HG02588 (cell line): ENCODE measurements at regions not wholly inside any gene's neighbourhood (a gene's known extent, or its start where the extent isn't known, plus 50 kb on each side); places are given as distances from the start of the nearest gene placed in this dataset.

Experiments
- ATAC-seq: cut with Tn5 transposase; IDR thresholded peaks from one replicate; pipeline ENCODE4 v1.9.1; 2021; ENCODE audit warnings: mild to moderate bottlenecking, moderate library complexity; ENCODE audit not compliant: unreplicated experiment

DNA sequence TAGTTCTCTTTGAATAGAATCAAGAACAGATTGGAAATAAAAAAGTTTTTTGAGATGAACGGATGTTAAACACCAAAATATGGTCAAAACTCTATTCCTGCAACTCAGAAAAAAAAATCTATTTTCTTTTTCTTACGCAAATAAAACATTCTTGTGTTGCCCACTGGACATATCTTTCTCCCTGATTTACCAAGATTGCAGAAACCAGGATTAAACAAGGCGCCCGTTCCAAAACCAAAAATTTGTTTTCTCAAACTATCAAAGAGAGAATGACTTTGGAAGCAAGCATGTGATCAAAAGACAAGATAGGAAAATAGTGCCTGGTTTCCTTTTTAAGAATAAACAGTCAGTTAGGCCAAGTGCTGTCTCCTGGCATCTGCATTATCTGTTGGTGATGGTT, 273.1 kb downstream of the CLIC5 start:
- no peak for ATAC-seq

DNA sequence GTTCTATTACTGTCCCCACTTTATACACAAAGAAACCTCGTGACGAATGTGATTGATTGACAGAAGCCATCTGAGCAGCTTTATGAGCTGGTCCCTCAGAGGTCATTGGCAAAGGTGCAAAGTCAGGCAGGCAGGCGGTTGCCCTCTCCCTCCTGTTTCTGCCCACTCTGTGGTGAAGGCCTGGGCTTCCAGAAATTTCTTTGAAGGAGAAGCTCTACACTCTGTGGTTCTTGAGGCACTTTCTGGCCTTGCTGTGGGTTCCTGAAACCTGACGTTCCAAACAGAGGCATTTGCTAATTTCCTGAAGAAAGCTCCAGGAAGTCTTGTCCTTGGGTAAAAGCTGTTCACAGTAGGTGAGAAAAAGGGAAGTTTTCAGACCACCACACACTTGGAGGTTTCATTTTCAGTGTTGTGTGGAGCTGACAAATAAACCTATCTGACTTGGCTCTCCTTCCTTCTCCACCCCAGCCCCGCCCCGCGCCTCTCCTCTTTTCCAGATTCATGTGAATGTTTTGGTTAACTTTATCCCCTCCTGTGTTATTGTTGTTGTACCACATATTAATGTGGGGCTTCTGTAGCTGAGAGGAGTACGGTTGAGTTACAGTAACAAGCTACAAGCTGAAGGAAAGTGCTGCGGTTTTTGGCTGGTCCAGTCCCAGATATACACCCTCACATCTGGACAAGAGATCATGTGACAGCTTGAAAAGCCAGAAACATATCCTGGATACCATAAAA, 274.1 kb downstream of the CLIC5 start:
- peak; percentile 38 for ATAC-seq

DNA sequence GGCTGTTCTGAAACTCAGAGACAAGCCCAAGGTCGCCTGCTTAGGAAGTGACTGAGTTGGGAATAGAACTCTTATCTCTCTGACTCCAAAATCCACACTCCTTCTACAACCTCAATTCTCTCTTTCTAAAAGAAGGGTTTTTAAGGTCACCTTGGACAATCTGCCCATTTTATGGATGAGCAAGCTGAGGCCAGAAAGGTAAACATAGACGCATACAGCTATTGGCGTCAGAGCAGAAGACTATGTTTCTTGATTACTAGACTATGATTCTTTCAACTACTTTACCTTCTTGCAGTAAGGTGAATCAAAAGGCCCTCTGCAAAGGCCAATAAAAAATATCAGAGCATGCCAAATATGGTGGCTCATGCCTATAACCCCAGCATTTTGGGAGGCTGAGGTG, 276.6 kb downstream of the CLIC5 start:
- no peak for ATAC-seq

DNA sequence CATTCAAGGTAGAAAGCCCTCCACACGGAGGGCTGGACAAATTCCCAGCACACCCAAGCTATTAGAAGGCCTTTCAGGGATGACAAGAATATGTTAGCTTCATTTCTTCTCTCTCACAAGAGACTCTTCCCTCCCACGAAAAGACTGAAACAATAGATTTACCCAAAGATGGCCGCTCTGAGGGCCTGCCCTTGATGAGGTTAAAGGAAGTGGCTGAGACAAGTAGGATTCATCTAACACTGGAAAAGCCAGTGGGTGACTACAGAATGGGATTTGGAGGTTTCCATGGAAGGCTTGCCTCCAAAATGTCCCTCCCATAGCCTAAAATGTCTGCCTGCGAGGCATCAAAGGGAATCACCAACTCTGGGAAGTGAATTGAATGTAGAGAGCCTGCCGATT, 277.6 kb downstream of the CLIC5 start:
- no peak for ATAC-seq

DNA sequence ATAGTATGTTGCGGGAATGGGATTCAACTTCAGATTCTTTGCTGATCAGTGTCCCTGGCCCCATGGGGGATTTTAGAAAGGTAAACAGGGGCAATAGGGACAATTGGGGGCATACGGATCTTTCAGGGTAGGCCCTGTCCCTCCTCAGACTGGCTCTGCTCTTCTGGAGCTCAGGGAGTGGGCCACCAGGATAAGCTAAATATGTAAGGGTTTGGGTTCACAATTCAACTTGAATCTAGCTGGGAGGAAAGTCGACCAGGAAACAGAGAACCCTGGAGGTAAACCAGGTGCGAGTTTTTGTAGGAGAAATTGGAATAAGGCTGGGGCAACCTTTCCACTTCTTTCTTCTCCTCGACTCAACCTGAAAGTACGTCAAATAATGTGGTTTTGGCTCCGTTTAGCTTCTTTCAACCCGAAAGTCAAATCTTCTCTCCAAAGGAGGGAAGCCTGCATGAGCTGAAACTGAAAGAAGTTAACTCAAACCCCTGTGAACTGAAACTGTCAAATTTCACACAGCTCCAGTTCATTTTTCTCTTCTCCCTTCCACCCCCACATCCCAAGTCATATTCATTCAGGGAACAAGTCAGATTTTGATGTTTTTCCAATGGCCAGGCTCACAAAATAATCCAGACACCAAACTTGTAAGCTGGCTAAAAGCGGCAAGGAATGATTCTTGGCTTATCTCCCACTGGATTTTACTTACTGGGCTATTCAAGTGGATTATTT, 278.2 kb downstream of the CLIC5 start:
- ATAC-seq: peak; percentile 76

DNA sequence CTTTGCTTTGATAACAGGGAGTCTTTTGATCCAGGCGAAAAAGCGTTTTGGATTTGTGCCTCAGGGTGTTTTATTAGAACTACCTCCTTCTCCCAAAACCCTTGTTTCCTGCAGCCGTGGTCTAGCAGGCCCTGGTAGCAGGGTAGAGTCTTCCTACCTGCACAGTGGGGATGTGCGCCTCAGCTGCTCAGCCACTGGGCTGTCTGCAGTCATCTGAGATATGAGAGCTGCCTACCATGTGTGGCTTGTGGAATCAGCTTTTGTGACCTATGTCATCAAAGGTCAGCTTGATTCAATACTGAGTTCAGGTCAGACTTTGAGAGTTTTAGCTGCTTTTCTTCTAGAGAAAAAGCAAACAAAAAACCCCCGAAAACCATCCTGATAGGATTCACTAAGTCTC, 279.5 kb downstream of the CLIC5 start:
- no peak for ATAC-seq

DNA sequence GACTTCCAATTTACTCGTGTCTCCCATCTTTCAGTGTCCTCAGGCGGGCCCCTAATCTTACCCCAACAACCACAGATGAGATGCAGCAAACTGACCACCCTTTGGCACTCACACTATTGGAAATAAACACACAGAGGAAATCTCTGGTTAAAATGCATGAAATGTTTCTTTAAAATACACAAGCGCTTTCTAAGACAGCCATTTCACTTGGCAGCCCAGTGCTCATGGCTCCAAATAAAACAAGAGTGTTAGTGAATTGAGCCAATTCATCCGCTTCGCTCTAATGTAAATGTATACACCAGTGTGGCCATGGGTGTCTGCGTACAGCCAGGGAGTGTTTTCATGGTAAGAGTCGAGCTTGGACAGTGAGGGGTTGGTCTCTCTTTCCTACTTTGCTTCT, 282.9 kb downstream of the CLIC5 start:
- no peak for ATAC-seq

DNA sequence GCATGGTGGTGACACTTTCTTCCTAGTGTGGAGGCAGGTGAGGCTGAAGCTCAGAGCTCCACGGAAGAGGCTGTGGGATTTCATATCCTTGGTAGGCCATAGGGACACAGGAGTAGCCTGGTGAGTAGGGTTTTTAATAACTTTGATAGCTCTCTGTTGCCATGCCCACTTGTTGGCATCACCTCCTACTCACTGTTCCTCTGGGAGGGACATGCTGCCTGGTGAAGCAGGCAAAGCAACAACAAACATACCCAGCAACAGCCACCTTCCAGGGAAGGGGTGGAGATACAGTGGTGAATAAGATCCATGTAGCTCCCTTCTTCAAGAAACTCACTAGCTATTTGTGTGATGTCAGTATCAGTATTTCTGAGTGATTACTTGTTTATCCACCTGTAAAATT, 285.4 kb downstream of the CLIC5 start:
- ATAC-seq: no peak

DNA sequence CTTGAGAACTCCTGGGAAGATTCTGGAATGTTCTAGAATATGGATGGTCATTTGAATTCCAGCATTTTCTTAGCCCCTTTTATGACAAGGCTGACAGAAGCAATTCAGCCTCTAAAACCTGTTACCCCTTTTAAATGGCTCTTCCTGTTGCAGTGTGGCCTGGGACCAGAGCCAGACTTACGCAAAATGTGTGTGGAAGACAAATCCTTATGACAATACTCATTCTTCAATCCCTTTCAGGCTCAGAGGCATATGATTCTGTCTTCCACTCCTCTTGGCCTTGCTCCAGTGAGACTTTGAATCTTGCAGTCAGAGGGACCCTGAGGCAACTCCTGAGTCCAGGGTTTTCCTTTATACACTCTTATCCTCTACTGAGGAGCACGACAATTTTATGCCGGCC, 287.0 kb downstream of the CLIC5 start:
- no peak for ATAC-seq

DNA sequence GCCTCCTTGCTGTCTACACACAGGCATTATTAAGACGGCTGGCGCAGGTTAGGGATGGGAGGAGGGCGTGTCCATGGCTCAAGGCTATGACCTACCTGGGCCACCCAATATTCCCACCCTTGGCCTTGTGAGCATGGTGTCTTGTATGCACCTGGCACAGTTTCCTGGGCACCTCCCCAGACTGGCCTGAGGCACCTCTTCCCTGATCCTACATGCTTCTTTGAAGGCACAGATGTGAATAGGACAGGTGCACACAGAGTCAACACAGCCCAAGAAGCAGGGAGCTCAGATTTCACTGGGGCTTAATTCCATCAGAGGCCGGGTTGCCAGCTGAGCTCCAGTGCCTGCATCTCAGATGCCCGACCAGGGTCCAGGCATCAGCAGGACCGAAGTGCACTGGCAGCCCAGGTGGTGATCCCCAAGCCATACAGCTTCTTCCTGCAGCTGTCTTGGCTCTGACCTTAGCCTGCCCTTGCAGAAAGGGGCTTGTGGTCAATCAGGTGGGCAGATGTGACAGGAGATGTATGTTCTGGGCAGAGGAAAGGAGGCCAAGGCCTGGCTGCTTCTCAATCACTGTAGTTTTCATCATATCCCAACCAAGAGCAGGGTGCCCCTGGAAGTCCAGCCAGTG, 287.7 kb downstream of the CLIC5 start:
- ATAC-seq: no peak

DNA sequence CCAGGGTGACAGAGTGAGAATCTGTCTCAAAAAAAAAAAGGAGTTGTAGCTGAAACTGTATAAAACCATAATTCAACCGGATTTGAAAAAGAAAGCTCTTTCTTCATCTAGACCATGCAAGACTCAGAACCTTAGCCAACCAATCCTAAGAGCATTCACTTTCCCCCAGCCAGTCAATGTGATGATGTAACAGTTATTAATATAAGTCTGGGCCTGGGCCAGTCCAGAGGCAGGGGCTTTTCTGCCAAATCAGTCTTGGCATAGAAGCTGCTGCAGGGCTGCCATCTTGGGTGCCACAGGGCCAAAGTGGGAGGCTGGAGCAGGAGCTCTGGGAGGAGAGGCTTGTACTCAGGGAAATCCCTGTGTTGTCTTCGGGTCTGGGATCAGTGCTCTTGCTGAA, 288.4 kb downstream of the CLIC5 start:
- ATAC-seq: no peak

DNA sequence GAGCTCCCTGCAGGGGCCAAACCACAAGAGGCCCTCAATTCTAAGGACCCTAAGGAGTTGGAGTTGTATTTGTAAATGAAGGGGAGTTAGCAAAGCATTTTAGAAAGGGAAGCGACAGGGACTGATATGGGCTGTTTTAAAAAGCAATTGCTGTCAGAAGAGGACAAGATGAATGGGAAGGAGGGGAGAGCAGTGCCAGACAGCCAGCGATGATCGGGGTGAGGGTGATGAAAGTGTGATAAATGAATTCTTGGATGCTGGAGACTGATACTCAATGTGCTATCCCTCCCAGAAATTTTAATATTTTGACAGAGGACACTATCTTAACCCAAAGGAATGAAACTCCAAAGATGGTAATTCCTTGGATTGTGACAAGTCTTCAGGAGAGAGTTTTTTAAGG, 289.2 kb downstream of the CLIC5 start:
- no peak for ATAC-seq

DNA sequence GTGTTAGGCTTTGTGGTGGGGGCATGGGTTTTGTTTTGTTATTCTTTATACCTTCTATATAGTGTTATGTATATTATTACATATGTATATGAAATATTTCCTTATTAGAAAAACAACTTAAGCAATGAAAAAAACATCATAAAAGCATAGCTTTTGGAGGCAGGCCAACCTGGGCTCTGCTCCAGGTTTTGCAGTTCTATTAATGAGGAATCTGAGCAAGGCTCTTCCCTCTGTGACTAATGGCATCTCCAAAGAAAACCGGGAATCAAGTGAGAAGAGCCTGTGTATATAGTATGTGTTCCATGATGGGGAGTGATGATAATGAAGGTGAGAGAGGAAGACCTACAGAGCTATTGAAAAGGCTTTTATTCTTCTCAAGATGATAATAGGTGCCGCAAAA, 291.1 kb downstream of the CLIC5 start:
- ATAC-seq: no peak

DNA sequence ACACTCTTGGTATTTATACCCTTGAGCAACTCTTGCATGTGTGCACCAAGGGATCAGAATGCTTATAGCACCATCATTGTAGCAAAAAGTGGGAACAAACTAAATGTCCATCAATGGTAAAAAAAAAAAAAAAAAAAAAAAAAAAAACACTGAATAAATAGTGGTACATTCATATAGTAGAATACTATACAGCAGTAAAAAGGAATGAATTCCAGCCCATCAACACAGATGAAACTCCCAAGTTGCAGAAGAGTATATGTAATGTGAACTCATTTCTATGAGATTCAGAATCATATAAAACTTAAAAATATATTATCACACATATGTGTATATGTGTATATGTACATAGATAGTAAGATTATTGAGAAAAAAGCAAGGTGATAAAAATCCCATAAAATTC, 291.6 kb downstream of the CLIC5 start:
- ATAC-seq: no peak

DNA sequence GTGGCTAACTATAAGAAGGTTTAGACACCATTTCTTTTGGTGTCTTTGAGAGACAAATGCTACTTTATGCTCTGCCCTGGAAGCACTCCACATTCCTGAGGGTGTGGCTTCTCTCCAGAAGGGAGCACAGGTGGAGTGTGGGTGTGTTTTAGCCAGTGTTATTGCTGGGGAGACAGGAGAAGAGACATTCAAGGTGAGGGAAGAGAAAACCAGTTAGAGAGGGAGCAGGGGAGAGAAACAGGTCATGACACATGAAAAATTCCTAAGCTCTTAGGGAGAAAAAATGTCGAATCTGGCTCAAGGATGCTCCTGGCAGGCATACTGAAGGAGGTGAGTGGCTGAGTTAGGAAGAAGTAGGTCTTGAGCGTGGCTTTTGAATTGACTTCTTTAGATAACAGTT, 292.8 kb downstream of the CLIC5 start:
- no peak for ATAC-seq

DNA sequence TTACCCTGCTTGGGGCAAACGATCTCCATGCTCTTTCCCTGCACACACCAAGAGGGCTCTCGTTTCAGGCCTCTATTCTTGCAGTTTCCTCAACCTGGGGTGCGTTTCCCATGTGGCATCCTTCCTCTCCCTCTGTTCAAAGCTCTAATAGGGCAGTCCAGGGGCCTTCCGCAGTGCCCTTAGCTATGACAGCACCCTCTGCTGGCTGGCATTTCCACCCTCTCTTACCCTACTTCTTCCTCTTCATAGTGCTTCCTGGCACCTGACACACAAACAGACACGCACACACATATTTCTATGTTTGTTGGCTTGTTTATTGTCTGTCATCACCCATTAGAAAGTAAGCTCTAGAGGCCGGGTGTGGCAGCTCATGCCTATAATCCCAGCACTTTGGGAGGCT, 294.0 kb downstream of the CLIC5 start:
- no peak for ATAC-seq

DNA sequence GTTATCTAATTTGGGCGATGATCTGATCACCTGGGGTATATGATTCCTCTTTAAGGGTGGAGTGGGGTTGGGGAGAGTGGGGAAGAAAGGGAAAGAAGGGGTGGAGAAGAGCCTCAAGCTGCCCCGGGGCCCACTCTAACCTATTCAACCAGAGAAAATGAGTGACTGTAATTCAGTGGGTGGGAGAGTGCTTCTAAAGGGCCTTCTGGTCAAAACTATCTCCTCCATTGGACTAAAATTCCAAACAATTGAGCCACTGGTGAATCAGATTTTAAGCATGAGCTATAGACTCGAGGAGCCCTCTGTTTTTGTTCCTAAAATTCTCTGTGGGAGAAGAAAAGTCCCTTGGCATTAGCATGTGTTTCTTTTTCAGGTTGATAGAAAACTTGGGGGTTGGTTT, 296.8 kb downstream of the CLIC5 start:
- no peak for ATAC-seq

DNA sequence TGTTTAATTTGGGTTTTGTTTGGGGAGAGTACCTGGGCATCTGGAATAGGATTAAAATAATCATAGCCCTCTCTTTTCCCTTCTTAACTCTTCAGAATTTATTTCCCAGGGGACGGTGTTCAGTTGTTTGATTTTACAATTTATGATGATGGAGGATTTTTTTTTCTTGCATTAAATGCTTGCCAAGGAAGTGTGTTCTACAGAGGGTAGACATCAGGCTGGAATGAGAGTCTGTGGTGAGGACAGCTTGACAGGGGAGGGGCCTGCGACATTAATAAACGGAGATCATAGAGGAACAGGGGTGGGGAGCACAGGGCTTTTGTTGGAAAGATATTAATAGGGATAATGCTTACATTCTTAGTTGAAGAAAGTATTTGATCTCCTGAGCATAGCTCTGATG, 297.5 kb downstream of the CLIC5 start:
- ATAC-seq: no peak

DNA sequence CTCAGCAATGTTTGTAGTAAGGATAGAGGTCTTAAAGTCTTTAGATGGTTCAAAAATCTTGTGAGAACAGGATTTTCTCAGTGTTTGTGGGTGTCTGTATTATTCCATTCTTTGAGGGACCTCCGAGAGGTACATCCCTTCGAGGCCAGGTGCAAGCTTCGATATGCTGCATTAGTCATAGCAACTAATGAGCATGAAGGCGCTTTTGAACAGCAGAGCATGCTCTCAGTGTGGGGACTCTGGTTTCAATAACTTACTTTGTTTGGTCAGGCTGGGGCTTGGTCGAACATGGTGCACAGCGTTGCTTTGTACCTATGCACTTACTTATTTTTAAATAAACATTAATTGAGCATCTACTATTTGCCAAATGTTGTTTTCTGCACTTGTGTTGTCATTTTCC, 297.9 kb downstream of the CLIC5 start:
- no peak for ATAC-seq

DNA sequence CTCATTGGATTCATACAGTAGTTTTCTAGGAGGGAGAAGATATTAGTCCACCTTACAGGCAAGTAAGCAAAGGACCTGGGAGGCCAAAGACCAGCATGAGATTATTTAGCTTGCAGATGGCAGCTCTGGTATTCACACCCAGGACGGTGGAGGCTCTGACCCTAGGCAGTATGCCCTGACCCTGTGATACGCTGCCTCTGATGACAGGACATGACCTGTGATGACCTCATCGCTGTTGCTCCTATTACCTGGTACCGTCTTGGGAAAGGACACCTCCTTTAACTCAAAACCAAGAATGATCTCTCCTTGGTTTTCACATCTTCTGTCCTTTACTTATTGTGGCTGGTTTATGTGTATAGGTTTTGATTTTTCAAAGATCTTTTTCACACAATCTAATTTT, 298.6 kb downstream of the CLIC5 start:
- ATAC-seq: no peak

DNA sequence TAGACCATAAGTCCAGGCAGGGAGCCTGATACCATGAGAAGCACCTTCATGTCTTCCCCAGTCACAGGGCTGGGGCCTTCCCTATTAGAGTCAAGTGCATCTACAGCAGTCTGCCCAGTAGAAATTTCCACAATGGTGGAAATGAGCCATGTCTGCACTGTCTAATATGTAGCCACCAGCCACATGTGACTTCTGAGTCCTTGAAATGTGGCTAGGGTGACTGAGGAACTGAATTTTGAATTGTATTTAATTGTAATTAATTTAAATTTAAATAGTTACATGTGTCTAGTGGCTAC, 300.2 kb downstream of the CLIC5 start:
- no peak for ATAC-seq

DNA sequence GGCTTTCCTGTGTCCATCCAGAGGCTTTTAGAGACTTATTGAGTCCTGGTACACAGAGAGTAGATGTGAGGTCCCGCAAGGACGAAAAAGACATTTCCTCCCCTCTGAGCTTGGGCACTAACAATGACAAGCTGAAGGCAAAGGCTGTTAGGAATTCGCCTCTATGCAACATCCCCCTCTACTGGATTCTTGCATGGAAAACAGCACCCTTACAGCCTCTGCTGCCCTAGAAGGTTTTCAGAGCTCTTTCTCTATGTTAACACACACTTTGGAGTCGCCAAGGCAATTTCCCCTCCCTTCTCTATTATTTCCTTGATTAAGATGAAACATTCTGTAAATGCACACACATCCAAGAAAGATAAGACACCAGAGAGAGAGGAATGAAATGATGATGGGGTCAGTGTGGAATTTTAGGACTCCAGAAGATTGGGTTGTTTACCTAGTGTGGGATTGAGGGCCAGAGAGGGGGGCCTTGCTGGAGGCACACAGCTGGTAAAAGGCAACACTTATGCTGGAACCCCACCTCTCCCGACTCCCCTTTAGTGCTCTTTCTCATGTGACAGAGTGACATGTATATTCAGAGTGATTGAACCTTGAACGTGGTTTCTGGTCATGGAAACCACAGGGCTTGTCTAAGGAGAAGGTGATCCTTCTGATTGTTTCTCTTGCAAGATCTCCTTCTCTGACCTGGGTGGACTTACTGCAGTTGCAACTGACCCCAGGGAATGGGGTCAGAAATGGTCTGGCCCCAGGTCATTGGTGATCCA, 300.7 kb downstream of the CLIC5 start:
- ATAC-seq: no peak
